SK-N-DZ (cell line): ENCODE measurements at regions not wholly inside any gene's neighbourhood (a gene's known extent, or its start where the extent isn't known, plus 50 kb on each side); places are given as distances from the start of the nearest gene placed in this dataset.
"Not testable (repeated sequence)": the region's sequence is repeated elsewhere in the genome, so short reads cannot be mapped to it uniquely, and the experiment has no call there.

Experiments used
- DNase-seq: peaks from one replicate; pipeline ENCODE4 v3.0.0-alpha.2; 2015; ENCODE audit warnings: low spot score

- not testable (repeated sequence) for DNase-seq
These were observed 108.1 kb downstream of the PROX1 start for GRCh38 chr1:214095896-214096295.

- no peak for DNase-seq
These were observed 113.5 kb downstream of the PROX1 start for GRCh38 chr1:214101246-214101645.

GRCh38 chr1:214101828-214102227 is 114.1 kb downstream of the PROX1 start:
- DNase-seq, result no peak

- no peak for DNase-seq
These were observed 115.1 kb downstream of the PROX1 start for GRCh38 chr1:214102907-214103306.

- no peak for DNase-seq
These were observed 116.0 kb downstream of the PROX1 start for GRCh38 chr1:214103778-214104177.

GRCh38 chr1:214106375-214106774 is 118.6 kb downstream of the PROX1 start:
- DNase-seq, result peak; percentile 30

- DNase-seq, result no peak
These were observed 119.7 kb downstream of the PROX1 start for GRCh38 chr1:214107322-214108096.

GRCh38 chr1:214108097-214108446 is 120.3 kb downstream of the PROX1 start:
- no peak for DNase-seq

GRCh38 chr1:214111796-214112195 is 124.0 kb downstream of the PROX1 start:
- no peak for DNase-seq

- no peak for DNase-seq
These were observed 128.5 kb downstream of the PROX1 start for GRCh38 chr1:214116258-214116657.

- DNase-seq, result no peak
These were observed 130.0 kb downstream of the PROX1 start for GRCh38 chr1:214117780-214118179.

- DNase-seq, result no peak
These were observed 132.4 kb downstream of the PROX1 start for GRCh38 chr1:214120191-214120590.

GRCh38 chr1:214120951-214121350 is 133.2 kb downstream of the PROX1 start:
- peak; percentile 41 for DNase-seq

- no peak for DNase-seq
These were observed 134.3 kb downstream of the PROX1 start for GRCh38 chr1:214122110-214122509.

GRCh38 chr1:214123061-214123784 is 135.4 kb downstream of the PROX1 start:
- peak; percentile 78 for DNase-seq

- peak; percentile 29 for DNase-seq
These were observed 136.6 kb downstream of the PROX1 start for GRCh38 chr1:214124281-214124805.

- no peak for DNase-seq
These were observed 137.1 kb downstream of the PROX1 start for GRCh38 chr1:214124915-214125314.

GRCh38 chr1:214125819-214126218 is 138.0 kb downstream of the PROX1 start:
- DNase-seq, result no peak

GRCh38 chr1:214126697-214127146 is 138.9 kb downstream of the PROX1 start:
- no peak for DNase-seq

- DNase-seq, result no peak
These were observed 139.9 kb downstream of the PROX1 start for GRCh38 chr1:214127705-214128104.

GRCh38 chr1:214135886-214136285 is 145.1 kb upstream of the SMYD2 start:
- no peak for DNase-seq

GRCh38 chr1:214136324-214136919 is 144.5 kb upstream of the SMYD2 start:
- no peak for DNase-seq
